ENCODE measurements at regions not wholly inside any gene's neighbourhood (a gene's known extent, or its start where the extent isn't known, plus 50 kb on each side); places are given as distances from the start of the nearest gene placed in this dataset.
"Not testable (repeated sequence)": the region's sequence is repeated elsewhere in the genome, so short reads cannot be mapped to it uniquely, and the experiment has no call there.

DNA sequence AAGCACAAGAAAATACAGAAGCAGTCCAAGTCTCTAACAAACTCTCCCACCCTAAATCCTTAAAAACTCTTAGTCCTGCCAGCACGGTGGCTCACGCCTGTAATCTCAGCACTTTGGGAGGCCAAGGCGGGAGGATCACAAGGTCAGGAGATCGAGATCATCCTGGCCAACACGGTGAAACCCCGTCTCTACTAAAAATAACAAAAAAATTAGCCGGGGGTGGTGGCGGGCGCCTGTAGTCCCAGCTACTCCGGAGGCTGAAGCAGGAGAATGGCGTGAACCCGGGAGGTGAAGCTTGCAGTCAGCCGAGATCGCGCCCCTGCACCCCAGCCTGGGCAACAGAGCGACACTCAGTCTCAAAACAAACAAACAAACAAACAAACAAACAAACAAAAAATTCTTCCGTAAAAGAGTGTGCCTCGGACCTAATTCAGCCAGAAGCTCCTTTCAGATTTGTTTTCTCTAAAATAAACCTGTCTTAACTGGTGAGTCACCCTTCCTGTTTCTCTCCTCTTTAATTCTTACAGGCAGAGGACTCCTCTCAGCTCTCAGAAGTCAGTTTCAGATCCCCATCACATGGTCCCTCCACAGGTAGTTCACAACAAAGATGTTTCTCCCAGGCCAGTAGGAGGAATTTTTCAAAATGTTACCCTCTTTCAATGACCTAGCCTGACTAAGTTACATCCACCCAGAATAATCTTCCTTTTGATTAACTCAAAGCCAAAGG is 953.2 kb downstream of the STIM2 start:
- TF ChIP-seq NFRKB (IDR thresholded peaks at IDR 0.05); HDGF (IDR thresholded peaks at IDR 0.05; ENCODE audit: borderline replicate concordance); ELF4 (IDR thresholded peaks at IDR 0.05): not testable (repeated sequence)

Data from HEK293T (cell line).